SK-N-SH treated with all-trans-retinoic acid at 6 μM for 48 hours (cell line): ENCODE measurements at regions not wholly inside any gene's neighbourhood (a gene's known extent, or its start where the extent isn't known, plus 50 kb on each side); places are given as distances from the start of the nearest gene placed in this dataset.

Source experiments
- BACH2 ChIP-seq: fragments of 250-450 bp; sonication (Bioruptor Pico); IDR thresholded peaks from 2 replicates; pipeline ENCODE4 v1.9.0; 2021; ENCODE audit warnings: mild to moderate bottlenecking, borderline replicate concordance
- POU6F1 ChIP-seq: fragments of 250-450 bp; sonication (Bioruptor Pico); IDR thresholded peaks from 2 replicates; pipeline ENCODE4 v1.8.0; 2021; ENCODE audit warnings: low read depth, mild to moderate bottlenecking, moderate library complexity, borderline replicate concordance
- ZFP3 ChIP-seq: fragments of 250-450 bp; sonication (Bioruptor Pico); IDR thresholded peaks from 2 replicates; pipeline ENCODE4 v1.5.0; 2020; ENCODE audit warnings: mild to moderate bottlenecking, moderate library complexity
- ZNF8 ChIP-seq: fragments of 450-650 bp; formaldehyde crosslinking; IDR thresholded peaks from 2 replicates; pipeline ENCODE4 v1.5.0; 2020; ENCODE audit warnings: mild to moderate bottlenecking, moderate library complexity

DNA sequence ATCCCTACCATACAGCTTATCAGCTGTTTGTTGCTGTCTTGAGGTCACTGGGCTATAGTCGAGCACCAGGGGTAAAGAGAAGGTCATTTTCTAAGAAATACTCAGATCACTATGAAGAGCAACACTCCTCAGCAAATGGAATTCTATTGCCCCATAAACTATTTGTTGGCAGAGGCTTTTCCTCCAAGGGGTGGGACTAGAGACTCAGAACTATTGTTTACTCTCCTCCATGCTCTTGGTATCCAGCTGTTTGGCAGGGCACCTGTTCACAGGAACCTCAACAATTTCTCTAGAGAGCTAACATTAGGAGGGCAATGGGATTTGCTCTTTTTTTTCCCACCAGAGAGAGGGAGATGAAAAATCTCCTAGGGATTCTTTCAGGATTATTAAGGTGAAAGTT lies 249.1 kb upstream of the SPRED2 start:
- TF ChIP-seq BACH2 (CRISPR knock-in tag), result no peak
- no peak for TF ChIP-seq ZFP3 (CRISPR knock-in tag)
- no peak for TF ChIP-seq POU6F1 (CRISPR knock-in tag)
- no peak for TF ChIP-seq ZNF8 (CRISPR knock-in tag)
